ENCODE measurements at regions not wholly inside any gene's neighbourhood (a gene's known extent, or its start where the extent isn't known, plus 50 kb on each side); places are given as distances from the start of the nearest gene placed in this dataset.
"Not testable (repeated sequence)": the region's sequence is repeated elsewhere in the genome, so short reads cannot be mapped to it uniquely, and the experiment has no call there.

DNA sequence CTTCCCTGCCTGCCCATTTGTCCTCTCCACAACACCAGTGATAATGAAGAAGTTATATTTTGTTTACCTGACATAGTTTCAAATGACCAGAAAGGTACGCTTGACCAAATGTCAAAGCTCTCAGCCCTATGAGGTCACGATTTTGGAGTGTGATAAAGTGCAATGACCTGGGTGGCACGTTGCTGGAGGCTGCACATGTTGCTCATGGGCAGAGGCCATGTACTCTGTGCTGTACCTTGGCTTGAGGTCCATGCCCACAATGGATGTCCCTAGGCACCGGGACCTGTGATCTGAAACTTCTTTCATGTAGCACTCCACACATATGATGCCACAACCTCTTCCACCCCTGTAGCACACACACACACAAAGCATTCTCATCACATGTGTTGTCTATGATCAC lies 164.0 kb upstream of the HEY2 start:
- no peak for DNase-seq
- intact Hi-C loops (cut with micrococcal nuclease; ENCODE audit: unreplicated experiment) = no loop called here
- BruUV-seq (replicated peaks) = no TSS peak
- Mint-ChIP-seq H3K27me3 (ENCODE audit: unreplicated experiment) (no peaks in the 10 kb centered on the region), H3K9me3 (ENCODE audit: low read depth, unreplicated experiment) (no peaks in the 10 kb centered on the region), H3K27ac (ENCODE audit: unreplicated experiment) (no peak overlapping the region), H3K4me1 (ENCODE audit: low read depth, unreplicated experiment) (peaks cover 14% of the 10 kb centered on the region), H3K36me3 (ENCODE audit: insufficient read depth, unreplicated experiment) (no peaks in the 10 kb centered on the region), H3K4me3 (ENCODE audit: low read depth, unreplicated experiment) (no peak overlapping the region)
- CTCF ChIA-PET = interaction anchor here (0.6 kb wide), 1 partner anchor 26 kb away, joined by 6 read pairs; no protein-coding TSS in a partner anchor
- TF ChIP-seq, protein P1, sequence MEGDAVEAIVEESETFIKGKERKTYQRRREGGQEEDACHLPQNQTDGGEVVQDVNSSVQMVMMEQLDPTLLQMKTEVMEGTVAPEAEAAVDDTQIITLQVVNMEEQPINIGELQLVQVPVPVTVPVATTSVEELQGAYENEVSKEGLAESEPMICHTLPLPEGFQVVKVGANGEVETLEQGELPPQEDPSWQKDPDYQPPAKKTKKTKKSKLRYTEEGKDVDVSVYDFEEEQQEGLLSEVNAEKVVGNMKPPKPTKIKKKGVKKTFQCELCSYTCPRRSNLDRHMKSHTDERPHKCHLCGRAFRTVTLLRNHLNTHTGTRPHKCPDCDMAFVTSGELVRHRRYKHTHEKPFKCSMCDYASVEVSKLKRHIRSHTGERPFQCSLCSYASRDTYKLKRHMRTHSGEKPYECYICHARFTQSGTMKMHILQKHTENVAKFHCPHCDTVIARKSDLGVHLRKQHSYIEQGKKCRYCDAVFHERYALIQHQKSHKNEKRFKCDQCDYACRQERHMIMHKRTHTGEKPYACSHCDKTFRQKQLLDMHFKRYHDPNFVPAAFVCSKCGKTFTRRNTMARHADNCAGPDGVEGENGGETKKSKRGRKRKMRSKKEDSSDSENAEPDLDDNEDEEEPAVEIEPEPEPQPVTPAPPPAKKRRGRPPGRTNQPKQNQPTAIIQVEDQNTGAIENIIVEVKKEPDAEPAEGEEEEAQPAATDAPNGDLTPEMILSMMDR (IDR thresholded peaks at IDR 0.05; ENCODE audit: unreplicated experiment) = no peak

DNA sequence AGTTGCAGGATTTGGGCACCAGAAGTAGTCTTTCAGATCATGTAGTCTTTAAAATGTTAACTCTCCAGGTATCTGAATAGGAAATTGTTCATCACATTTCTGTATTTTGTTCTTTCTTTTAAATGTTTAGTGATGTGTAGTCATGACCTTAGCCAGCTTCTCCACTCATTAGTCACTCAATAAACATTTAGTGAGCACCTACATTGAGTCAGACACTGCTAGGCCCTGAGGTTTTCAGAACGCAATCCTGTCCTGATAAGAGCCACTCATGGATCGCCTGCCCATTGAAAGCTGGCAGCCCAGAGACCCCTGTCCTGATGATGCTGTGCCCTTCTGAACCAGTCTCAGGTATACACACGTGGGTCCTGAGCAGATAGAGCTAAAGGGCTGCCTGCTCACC lies 163.4 kb upstream of the HEY2 start:
- TF ChIP-seq, protein P1 (IDR thresholded peaks at IDR 0.05; ENCODE audit: unreplicated experiment) = no peak
- intact Hi-C loops (cut with micrococcal nuclease; ENCODE audit: unreplicated experiment) = no loop called here
- no peaks in the 10 kb centered on the region for H3K9me3 Mint-ChIP-seq (ENCODE audit: low read depth, unreplicated experiment)
- no peaks in the 10 kb centered on the region for H3K36me3 Mint-ChIP-seq (ENCODE audit: insufficient read depth, unreplicated experiment)
- BruUV-seq (replicated peaks) = no TSS peak
- CTCF ChIA-PET = interaction anchor here (0.6 kb wide), 1 partner anchor 27 kb away, joined by 6 read pairs; no protein-coding TSS in a partner anchor
- DNase-seq = no peak
- H3K4me3 Mint-ChIP-seq (ENCODE audit: low read depth, unreplicated experiment) = no peak overlapping the region
- no peaks in the 10 kb centered on the region for H3K27me3 Mint-ChIP-seq (ENCODE audit: unreplicated experiment)
- H3K4me1 Mint-ChIP-seq (ENCODE audit: low read depth, unreplicated experiment) = peaks cover 14% of the 10 kb centered on the region
- H3K27ac Mint-ChIP-seq (ENCODE audit: unreplicated experiment) = no peak overlapping the region

DNA sequence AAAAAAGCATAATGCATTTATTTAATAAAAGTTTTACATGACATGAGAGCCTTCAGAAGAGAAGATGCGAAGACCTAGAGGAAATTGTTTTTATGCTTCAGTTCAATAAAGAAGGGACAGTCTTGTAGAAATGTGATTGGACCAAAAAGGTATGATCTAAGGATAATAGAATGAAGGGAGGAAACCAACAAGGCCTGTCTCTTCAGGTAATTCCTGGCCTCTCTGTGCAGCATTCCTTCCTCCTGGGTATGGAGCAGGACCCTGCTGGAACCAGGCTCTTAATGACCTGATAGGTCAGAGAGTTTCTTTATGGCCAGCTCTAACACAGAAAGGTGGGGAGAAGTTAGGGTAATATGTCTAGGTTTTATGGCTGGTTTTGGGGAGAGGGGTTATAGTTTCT lies 162.8 kb upstream of the HEY2 start:
- TF ChIP-seq, protein P1 (IDR thresholded peaks at IDR 0.05; ENCODE audit: unreplicated experiment) = no peak
- peaks cover 14% of the 10 kb centered on the region for H3K4me1 Mint-ChIP-seq (ENCODE audit: low read depth, unreplicated experiment)
- H3K27me3 Mint-ChIP-seq (ENCODE audit: unreplicated experiment) = no peaks in the 10 kb centered on the region
- H3K4me3 Mint-ChIP-seq (ENCODE audit: low read depth, unreplicated experiment) = no peak overlapping the region
- no peaks in the 10 kb centered on the region for H3K9me3 Mint-ChIP-seq (ENCODE audit: low read depth, unreplicated experiment)
- no peaks in the 10 kb centered on the region for H3K36me3 Mint-ChIP-seq (ENCODE audit: insufficient read depth, unreplicated experiment)
- no peak overlapping the region for H3K27ac Mint-ChIP-seq (ENCODE audit: unreplicated experiment)
- intact Hi-C loops (cut with micrococcal nuclease; ENCODE audit: unreplicated experiment) = no loop called here
- CTCF ChIA-PET = no interaction called here
- DNase-seq = no peak
- no TSS peak for BruUV-seq (replicated peaks)

DNA sequence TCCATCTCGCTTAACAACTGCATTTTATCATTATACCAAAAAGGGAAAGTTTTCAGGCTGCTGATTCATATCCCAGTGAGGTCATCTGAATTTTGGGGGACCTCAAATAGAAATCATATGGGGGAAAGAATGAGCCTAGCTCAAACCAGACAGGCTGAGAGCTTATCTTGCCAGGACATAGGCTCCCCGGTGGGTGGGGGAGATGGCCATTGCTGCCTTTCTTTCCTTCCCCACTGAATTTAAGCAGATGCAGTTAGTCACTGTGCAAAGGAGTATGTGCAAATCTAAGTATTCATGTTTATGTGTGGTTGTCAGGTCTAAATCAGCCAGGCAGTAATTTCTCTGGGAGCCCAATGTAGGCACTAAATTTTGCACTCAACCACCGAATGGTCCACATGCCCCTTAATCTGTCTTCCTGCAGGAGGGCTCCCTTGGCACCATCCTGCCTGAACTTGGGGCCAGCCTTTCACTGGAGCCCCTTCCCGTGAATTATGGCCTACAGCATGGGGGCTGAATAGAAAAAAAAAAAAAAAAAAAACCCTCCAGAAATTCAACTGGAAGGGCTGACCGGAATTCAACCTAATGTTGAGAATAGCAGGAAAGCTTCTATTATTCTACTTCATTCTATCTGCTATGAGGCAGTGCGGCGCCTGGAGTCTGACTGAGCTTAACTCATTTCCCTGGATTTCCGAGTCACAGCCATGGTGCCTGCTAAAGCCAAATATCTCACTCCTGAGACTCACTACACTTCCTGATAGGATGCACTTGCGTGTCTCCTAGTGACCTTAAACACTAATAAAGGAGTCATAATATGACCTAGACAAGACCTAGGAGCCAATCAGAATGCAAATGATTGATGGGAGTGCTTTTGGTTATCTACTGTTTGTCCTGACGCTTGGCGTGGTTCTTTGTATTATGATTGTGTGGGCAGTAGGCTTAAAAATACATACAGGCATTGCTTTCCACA lies 161.5 kb upstream of the HEY2 start:
- H3K4me3 Mint-ChIP-seq (ENCODE audit: low read depth, unreplicated experiment) = no peak overlapping the region
- no peaks in the 10 kb centered on the region for H3K27me3 Mint-ChIP-seq (ENCODE audit: unreplicated experiment)
- no peaks in the 10 kb centered on the region for H3K9me3 Mint-ChIP-seq (ENCODE audit: low read depth, unreplicated experiment)
- no peak for DNase-seq
- H3K36me3 Mint-ChIP-seq (ENCODE audit: insufficient read depth, unreplicated experiment) = no peaks in the 10 kb centered on the region
- intact Hi-C loops (cut with micrococcal nuclease; ENCODE audit: unreplicated experiment) = no loop called here
- no peak overlapping the region for H3K27ac Mint-ChIP-seq (ENCODE audit: unreplicated experiment)
- peaks cover 14% of the 10 kb centered on the region for H3K4me1 Mint-ChIP-seq (ENCODE audit: low read depth, unreplicated experiment)
- no TSS peak for BruUV-seq (replicated peaks)
- TF ChIP-seq, protein P1 (IDR thresholded peaks at IDR 0.05; ENCODE audit: unreplicated experiment) = no peak
- CTCF ChIA-PET = no interaction called here

DNA sequence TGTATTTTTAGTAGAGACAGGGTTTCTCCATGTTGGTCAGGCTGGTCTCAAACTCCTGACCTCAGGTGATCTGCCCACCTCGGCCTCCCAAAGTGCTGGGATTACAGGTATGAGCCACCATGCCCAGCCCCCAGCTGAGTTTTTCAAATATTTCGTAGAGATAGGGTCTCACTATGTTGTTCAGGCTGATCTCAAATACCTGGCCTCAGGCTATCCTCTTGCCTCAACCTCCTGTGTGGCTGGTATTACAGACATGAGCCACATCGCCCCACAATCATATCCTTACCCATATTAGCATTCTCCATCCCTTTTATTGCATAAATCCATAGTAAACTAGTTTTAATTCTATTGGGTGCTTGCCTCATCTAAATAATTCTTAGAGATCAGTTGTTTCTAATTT lies 157.6 kb upstream of the HEY2 start:
- H3K4me3 Mint-ChIP-seq (ENCODE audit: low read depth, unreplicated experiment); intact Hi-C loops (cut with micrococcal nuclease; ENCODE audit: unreplicated experiment); BruUV-seq (replicated peaks); H3K4me1 Mint-ChIP-seq (ENCODE audit: low read depth, unreplicated experiment); H3K9me3 Mint-ChIP-seq (ENCODE audit: low read depth, unreplicated experiment); H3K36me3 Mint-ChIP-seq (ENCODE audit: insufficient read depth, unreplicated experiment); H3K27ac Mint-ChIP-seq (ENCODE audit: unreplicated experiment); H3K27me3 Mint-ChIP-seq (ENCODE audit: unreplicated experiment); DNase-seq; CTCF ChIA-PET: not testable (repeated sequence)

All from Calu3 (cell line).